Tibial nerve (tissue), 4 donors: ENCODE measurements at regions not wholly inside any gene's neighbourhood (a gene's known extent, or its start where the extent isn't known, plus 50 kb on each side); places are given as distances from the start of the nearest gene placed in this dataset.

Experiments used
- CTCF ChIP-seq, 5 experiments: fragments of 200-600 bp in 3 of 5; fragments of 450-650 bp in 2 of 5; sonication (generic) in 3 of 5; IDR thresholded peaks; one replicate each; pipeline ENCODE4 v1.5.1; 2016 to 2019; ENCODE audit warnings: antibody characterized with exemption in 5 of 5, mild to moderate bottlenecking in 3 of 5, moderate library complexity in 2 of 5
- EP300 ChIP-seq, 2 donors: sonication (generic); formaldehyde crosslinking; IDR thresholded peaks; one replicate each; pipeline ENCODE4 v1.6.1; 2017; ENCODE audit warnings: antibody characterized with exemption in 2 of 2, mild to moderate bottlenecking in 1 of 2
- POLR2A ChIP-seq, 2 donors: fragments of 450-650 bp; IDR thresholded peaks; one replicate each; pipeline ENCODE4 v1.6.1; 2017; ENCODE audit warnings: antibody characterized with exemption in 2 of 2, mild to moderate bottlenecking in 2 of 2, moderate library complexity in 2 of 2

- TF ChIP-seq CTCF (IDR thresholded peaks at IDR 0.05) = no peak
- TF ChIP-seq EP300 (IDR thresholded peaks at IDR 0.05) = no peak
- TF ChIP-seq POLR2A (IDR thresholded peaks at IDR 0.05) = no peak
These were observed 355.7 kb downstream of the HAPSTR1 start for GRCh38 chr16:9447195-9447551.
